GM23338 (cell line): ENCODE measurements at regions not wholly inside any gene's neighbourhood (a gene's known extent, or its start where the extent isn't known, plus 50 kb on each side); places are given as distances from the start of the nearest gene placed in this dataset.

ENCODE experiments used
- CREB1 ChIP-seq: fragments of 250-450 bp; sonication (Bioruptor Pico); IDR thresholded peaks from 2 replicates; pipeline ENCODE4 v1.5.0; 2020; ENCODE audit warnings: low read depth, mild to moderate bottlenecking, moderate library complexity
- CTCF ChIP-seq, 2 experiments: fragments of 200-600 bp in 1 of 2; sonication (generic) in 1 of 2; conservative IDR thresholded peaks; 2 replicates each; pipeline versions ENCODE4 v1.5.1 to v1.6.1; 2016 to 2017; ENCODE audit warnings: antibody characterized with exemption in 2 of 2, low read depth in 2 of 2, mild to moderate bottlenecking in 2 of 2, moderate library complexity in 1 of 2
- EZH2 ChIP-seq: fragments of 200-600 bp; sonication (generic); IDR thresholded peaks from one replicate; pipeline ENCODE4 v1.8.0; 2017; ENCODE audit warnings: antibody characterized with exemption, mild to moderate bottlenecking, low read depth; ENCODE audit not compliant: unreplicated experiment
- EZH2phosphoT487 ChIP-seq: fragments of 200-600 bp; sonication (generic); IDR thresholded peaks from one replicate; pipeline ENCODE4 v1.8.1; 2018; ENCODE audit warnings: antibody characterized with exemption; ENCODE audit not compliant: unreplicated experiment
- JUNB ChIP-seq: IDR thresholded peaks from one replicate; pipeline ENCODE4 v1.6.1; 2016; ENCODE audit warnings: antibody characterized with exemption; ENCODE audit not compliant: unreplicated experiment
- POLR2AphosphoS5 ChIP-seq: IDR thresholded peaks from 2 replicates; pipeline ENCODE4 v1.6.1; 2016; ENCODE audit warnings: antibody characterized with exemption, low read depth

GRCh38 chr4:18559492-18559891, 537.9 kb upstream of the LCORL start:
- TF ChIP-seq CTCF (conservative IDR thresholded peaks at IDR 0.05; ENCODE audit: low read depth in 2 of 2) (no peak), EZH2 (no peak), CREB1 (CRISPR knock-in tag) (no peak), POLR2AphosphoS5 (no peak), EZH2phosphoT487 (no peak), JUNB (no peak)
